ENCODE measurements at regions not wholly inside any gene's neighbourhood (a gene's known extent, or its start where the extent isn't known, plus 50 kb on each side); places are given as distances from the start of the nearest gene placed in this dataset.

GRCh38 chr18:38397094-38397493, 831.5 kb upstream of the CELF4 start:
- no peak for DNase-seq

- no peak for DNase-seq
Observed at GRCh38 chr18:38386146-38386545, 820.5 kb upstream of the CELF4 start.

GRCh38 chr18:38369772-38370690, 804.4 kb upstream of the CELF4 start:
- DNase-seq = peak; percentile 11 to 52 (median 15)

- DNase-seq = no peak
Observed at GRCh38 chr18:38368886-38369285, 803.3 kb upstream of the CELF4 start.

GRCh38 chr18:38368246-38368645, 802.6 kb upstream of the CELF4 start:
- DNase-seq = peak in 1 of 3 experiments; percentile 13

- DNase-seq = peak in 1 of 3 experiments; percentile 21
Observed at GRCh38 chr18:38367473-38367872, 801.9 kb upstream of the CELF4 start.

- DNase-seq = peak; percentile 27 to 55 (median 35)
Observed at GRCh38 chr18:38362286-38362792, 796.7 kb upstream of the CELF4 start.

- DNase-seq = no peak
Observed at GRCh38 chr18:38358805-38359657, 793.4 kb upstream of the CELF4 start.

- no peak for DNase-seq
Observed at GRCh38 chr18:38353149-38353548, 787.6 kb upstream of the CELF4 start.

- DNase-seq = no peak
Observed at GRCh38 chr18:38350141-38350540, 784.5 kb upstream of the CELF4 start.

GRCh38 chr18:38330573-38330972, 765.0 kb upstream of the CELF4 start:
- DNase-seq = no peak

GRCh38 chr18:38329145-38329544, 763.5 kb upstream of the CELF4 start:
- no peak for DNase-seq

GRCh38 chr18:38322206-38322605, 756.6 kb upstream of the CELF4 start:
- DNase-seq = no peak

- DNase-seq = no peak
Observed at GRCh38 chr18:38321262-38321661, 755.7 kb upstream of the CELF4 start.

- DNase-seq = no peak
Observed at GRCh38 chr18:38318416-38318815, 752.8 kb upstream of the CELF4 start.

GRCh38 chr18:38313831-38314230, 748.2 kb upstream of the CELF4 start:
- DNase-seq = peak in 1 of 3 experiments; percentile 12

- DNase-seq = no peak
Observed at GRCh38 chr18:38312532-38312931, 746.9 kb upstream of the CELF4 start.

GRCh38 chr18:38310936-38311335, 745.3 kb upstream of the CELF4 start:
- no peak for DNase-seq

GRCh38 chr18:38307914-38308313, 742.3 kb upstream of the CELF4 start:
- DNase-seq = no peak

- DNase-seq = no peak
Observed at GRCh38 chr18:38305961-38306360, 740.4 kb upstream of the CELF4 start.

- no peak for DNase-seq
Observed at GRCh38 chr18:38301621-38302020, 736.0 kb upstream of the CELF4 start.

- peak in 1 of 3 experiments; percentile 18 for DNase-seq
Observed at GRCh38 chr18:38297910-38298309, 732.3 kb upstream of the CELF4 start.

GRCh38 chr18:38290229-38290628, 724.6 kb upstream of the CELF4 start:
- DNase-seq = no peak

- no peak for DNase-seq
Observed at GRCh38 chr18:38284972-38285371, 719.4 kb upstream of the CELF4 start.

Data from NCI-H1417 (cell line).